HCT116 (cell line): ENCODE measurements at regions not wholly inside any gene's neighbourhood (a gene's known extent, or its start where the extent isn't known, plus 50 kb on each side); places are given as distances from the start of the nearest gene placed in this dataset.

Experiments used
- ATAC-seq: fragments of 200-7000 bp; cut with Tn5 transposase; 2 replicates; pipeline ENCODE4 v1.9.1; 2020; ENCODE audit warnings: mild to moderate bottlenecking, moderate library complexity
- BruUV-seq: library from RNA; stranded (reverse); fragments of 400-500 nt; replicated peaks from 2 replicates; lab custom pipeline; 2021; lab: Mats Ljungman, UMichigan
- CTCF ChIA-PET: fragments of 300-600 bp; sonication (Branson Sonifier 250); formaldehyde crosslinking; loops from one replicate; lab custom pipeline; 2021; ENCODE audit warnings: antibody characterized with exemption; lab: Charles Lee
- POLR2A ChIA-PET: fragments of 300-600, 350-600 bp; sonication (Branson Sonifier 250); formaldehyde crosslinking; loops from one replicate; lab custom pipeline; 2021; ENCODE audit warnings: antibody characterized with exemption; lab: Charles Lee
- RAD21 ChIA-PET, 2 experiments: fragments of 300-600 bp; sonication (Branson Sonifier 250); formaldehyde crosslinking; loops; one replicate each; lab custom pipeline; 2023; ENCODE audit warnings: low total read pairs in 2 of 2; ENCODE audit not compliant: uncharacterized antibody in 2 of 2, unreplicated experiment in 2 of 2, low non-redundant PET in 1 of 2; lab: Charles Lee
- DNase-seq: peaks from one replicate; pipeline ENCODE4 v3.0.0-alpha.2; 2010; ENCODE audit warnings: low read depth, low spot score
- H2AFZ ChIP-seq: fragments of 200-600 bp; shearing (Covaris generic), sonication (generic); 2 replicates; pipeline ENCODE4 v1.6.1; 2017; ENCODE audit warnings: low read depth, mixed run types, mixed read lengths, antibody characterized with exemption, low read length; ENCODE audit not compliant: poor library complexity, severe bottlenecking
- H3K27ac ChIP-seq: 2 replicates; pipeline ENCODE4 v1.5.1; 2012; ENCODE audit warnings: low read depth, low read length
- H3K27me3 ChIP-seq: fragments of 200-600 bp; sonication (generic); 2 replicates; pipeline ENCODE4 v1.6.1; 2016; ENCODE audit warnings: mixed run types, low read length, mixed read lengths; ENCODE audit not compliant: insufficient read depth
- H3K36me3 ChIP-seq, 2 experiments: fragments of 200-500 bp in 1 of 2; fragments of 200-600 bp in 1 of 2; sonication (Bioruptor generic) in 1 of 2; sonication (generic) in 1 of 2; 2 replicates each; pipeline versions ENCODE4 v1.5.1 to v1.6.1; 2014 to 2016; ENCODE audit warnings: low read length in 2 of 2, inconsistent platforms in 1 of 2, mixed read lengths in 1 of 2, mixed run types in 1 of 2; ENCODE audit not compliant: insufficient read depth in 2 of 2, control insufficient read depth in 1 of 2
- H3K4me1 ChIP-seq, 2 experiments: fragments of 200-600 bp in 1 of 2; sonication (generic) in 1 of 2; 2 replicates each; pipeline versions ENCODE4 v1.5.1 to v1.6.1; 2012 to 2017; ENCODE audit warnings: low read length in 2 of 2, inconsistent platforms in 1 of 2, mild to moderate bottlenecking in 1 of 2, mixed read lengths in 1 of 2, mixed run types in 1 of 2, moderate library complexity in 1 of 2; ENCODE audit not compliant: insufficient read depth in 2 of 2, control insufficient read depth in 1 of 2
- H3K4me2 ChIP-seq: fragments of 200-600 bp; sonication (generic); 2 replicates; pipeline ENCODE4 v1.6.1; 2017; ENCODE audit warnings: mixed run types, low read length, mixed read lengths
- H3K4me3 ChIP-seq, 2 experiments: fragments of 200-600 bp in 1 of 2; sonication (generic) in 1 of 2; replicated peaks in 1 of 2; 2 replicates each; pipeline ENCODE4 v1.5.1; 2011 to 2016; ENCODE audit warnings: low read length in 2 of 2, control low read depth in 1 of 2, low read depth in 1 of 2, mild to moderate bottlenecking in 1 of 2, mixed read lengths in 1 of 2, mixed run types in 1 of 2
- H3K79me2 ChIP-seq: fragments of 200-600 bp; sonication (generic); 2 replicates; pipeline ENCODE4 v1.6.1; 2017; ENCODE audit warnings: mild to moderate bottlenecking, mixed run types, low read length, moderate library complexity, mixed read lengths; ENCODE audit not compliant: insufficient read depth
- H3K9ac ChIP-seq: fragments of 200-600 bp; sonication (generic); 2 replicates; pipeline ENCODE4 v1.6.1; 2016; ENCODE audit warnings: low read length, mixed read lengths
- H3K9me2 ChIP-seq: fragments of 200-600 bp; sonication (generic), shearing (Covaris generic); 2 replicates; pipeline ENCODE4 v1.6.1; 2017; ENCODE audit warnings: mixed run types, mild to moderate bottlenecking, moderate library complexity; ENCODE audit not compliant: insufficient read depth
- H3K9me3 ChIP-seq, 2 experiments: fragments of 200-500 bp in 1 of 2; fragments of 200-600 bp in 1 of 2; sonication (Bioruptor generic) in 1 of 2; sonication (generic) in 1 of 2; 2 replicates each; pipeline ENCODE4 v1.6.1; 2014 to 2017; ENCODE audit warnings: low read length in 2 of 2, mixed read lengths in 2 of 2, inconsistent platforms in 1 of 2, low read depth in 1 of 2, mild to moderate bottlenecking in 1 of 2, mixed run types in 1 of 2, moderate library complexity in 1 of 2; ENCODE audit not compliant: control insufficient read depth in 1 of 2, insufficient read depth in 1 of 2
- H4K20me1 ChIP-seq: fragments of 200-600 bp; sonication (generic), shearing (Covaris generic); 2 replicates; pipeline ENCODE4 v1.6.1; 2017; ENCODE audit warnings: mixed run types, mild to moderate bottlenecking, moderate library complexity; ENCODE audit not compliant: insufficient read depth
- ATF3 ChIP-seq: IDR thresholded peaks from 2 replicates; pipeline ENCODE4 v1.6.1; 2012
- EGR1 ChIP-seq: IDR thresholded peaks from 2 replicates; pipeline ENCODE4 v1.6.1; 2012; ENCODE audit warnings: low read depth
- ELF1 ChIP-seq: IDR thresholded peaks from 2 replicates; pipeline ENCODE4 v1.6.1; 2012; ENCODE audit warnings: low read depth, borderline replicate concordance
- FOSL1 ChIP-seq: IDR thresholded peaks from 2 replicates; pipeline ENCODE4 v1.6.1; 2012; ENCODE audit warnings: low read depth
- MAX ChIP-seq: IDR thresholded peaks from 2 replicates; pipeline ENCODE4 v1.6.1; 2012
- POLR2A ChIP-seq: IDR thresholded peaks from 2 replicates; pipeline ENCODE4 v1.7.0; 2011; ENCODE audit warnings: borderline replicate concordance; ENCODE audit not compliant: insufficient read depth, insufficient read length; ENCODE audit errors: extremely low read depth
- RAD21 ChIP-seq: IDR thresholded peaks from 2 replicates; pipeline ENCODE4 v1.6.1; 2012; ENCODE audit warnings: low read depth, mild to moderate bottlenecking
- SIN3A ChIP-seq: IDR thresholded peaks from 2 replicates; pipeline ENCODE4 v1.6.1; 2012; ENCODE audit warnings: low read depth
- YY1 ChIP-seq: IDR thresholded peaks from 2 replicates; pipeline ENCODE4 v1.6.1; 2011; ENCODE audit warnings: low read length, low read depth, moderate library complexity, mild to moderate bottlenecking; ENCODE audit not compliant: insufficient replicate concordance; ENCODE audit errors: extremely low read depth
- ZNF274 ChIP-seq: fragments of 200-500 bp; sonication (Bioruptor generic); IDR thresholded peaks from 2 replicates; pipeline ENCODE4 v1.6.1; 2014; ENCODE audit warnings: mild to moderate bottlenecking, low read depth, low read length, inconsistent platforms
- intact Hi-C: fragments of 100-400 bp; cut with micrococcal nuclease; formaldehyde crosslinking; loops from 2 replicates; pipeline ENCODE4 v1.10.0; 2022
- TF ChIP-seq, protein P1 (sequence below): IDR thresholded peaks from 2 replicates; pipeline ENCODE4 v1.6.1; 2011; ENCODE audit warnings: mild to moderate bottlenecking, low read length, moderate library complexity; ENCODE audit not compliant: insufficient replicate concordance; ENCODE audit errors: extremely low read depth
- TF ChIP-seq, protein P2 (sequence below), 3 experiments: fragments of 200-600 bp in 1 of 3; sonication (generic) in 1 of 3; IDR thresholded peaks in 2 of 3; conservative IDR thresholded peaks in 1 of 3; 2 replicates each; pipeline ENCODE4 v1.5.1; 2012 to 2017; ENCODE audit warnings: low read depth in 2 of 3, low read length in 2 of 3, antibody characterized with exemption in 1 of 3, borderline replicate concordance in 1 of 3, control low read depth in 1 of 3, mild to moderate bottlenecking in 1 of 3, mixed read lengths in 1 of 3, mixed run types in 1 of 3, moderate library complexity in 1 of 3; ENCODE audit not compliant: insufficient read depth in 1 of 3

GRCh38 chr4:8710416-8710815 lies 117.9 kb downstream of the CPZ start:
- peaks cover 0 to 7% of the 10 kb centered on the region in 2 experiments; a peak in 2 of 4 replicates for H3K9me3 ChIP-seq
- no peak overlapping the region for H2AFZ ChIP-seq
- H3K27me3 ChIP-seq: no peaks in the 10 kb centered on the region
- H3K9ac ChIP-seq: no peak overlapping the region
- DNase-seq: no peak
- intact Hi-C loops: no loop called here
- no peaks in the 10 kb centered on the region for H3K36me3 ChIP-seq
- no peaks in the 10 kb centered on the region for H3K4me1 ChIP-seq
- H3K79me2 ChIP-seq: no peaks in the 10 kb centered on the region
- POLR2A ChIA-PET: no interaction called here
- ATAC-seq: no peak
- H3K4me2 ChIP-seq: no peak overlapping the region
- RAD21 ChIA-PET: no interaction called here
- CTCF ChIA-PET: no interaction called here
- H3K4me3 ChIP-seq: no peak overlapping the region
- TF ChIP-seq POLR2A (no peak), YY1 (no peak)
- no peaks in the 10 kb centered on the region for H4K20me1 ChIP-seq
- no peaks in the 10 kb centered on the region for H3K9me2 ChIP-seq
- H3K27ac ChIP-seq: no peak overlapping the region
- BruUV-seq: no TSS peak

GRCh38 chr4:8709729-8710360 lies 117.3 kb downstream of the CPZ start:
- no peak for ATAC-seq
- Histone ChIP-seq H3K4me2 (no peak overlapping the region), H3K27me3 (no peaks in the 10 kb centered on the region), H4K20me1 (no peaks in the 10 kb centered on the region)
- intact Hi-C loops: no loop called here
- BruUV-seq: no TSS peak
- ChIA-PET CTCF (no interaction called here), RAD21 (no interaction called here)
- TF ChIP-seq SIN3A (no peak), ELF1 (no peak), RAD21 (no peak), ZNF274 (no peak), ATF3 (no peak), FOSL1 (no peak), MAX (no peak), EGR1 (no peak)
- TF ChIP-seq, protein P1, sequence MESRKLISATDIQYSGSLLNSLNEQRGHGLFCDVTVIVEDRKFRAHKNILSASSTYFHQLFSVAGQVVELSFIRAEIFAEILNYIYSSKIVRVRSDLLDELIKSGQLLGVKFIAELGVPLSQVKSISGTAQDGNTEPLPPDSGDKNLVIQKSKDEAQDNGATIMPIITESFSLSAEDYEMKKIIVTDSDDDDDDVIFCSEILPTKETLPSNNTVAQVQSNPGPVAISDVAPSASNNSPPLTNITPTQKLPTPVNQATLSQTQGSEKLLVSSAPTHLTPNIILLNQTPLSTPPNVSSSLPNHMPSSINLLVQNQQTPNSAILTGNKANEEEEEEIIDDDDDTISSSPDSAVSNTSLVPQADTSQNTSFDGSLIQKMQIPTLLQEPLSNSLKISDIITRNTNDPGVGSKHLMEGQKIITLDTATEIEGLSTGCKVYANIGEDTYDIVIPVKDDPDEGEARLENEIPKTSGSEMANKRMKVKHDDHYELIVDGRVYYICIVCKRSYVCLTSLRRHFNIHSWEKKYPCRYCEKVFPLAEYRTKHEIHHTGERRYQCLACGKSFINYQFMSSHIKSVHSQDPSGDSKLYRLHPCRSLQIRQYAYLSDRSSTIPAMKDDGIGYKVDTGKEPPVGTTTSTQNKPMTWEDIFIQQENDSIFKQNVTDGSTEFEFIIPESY: no peak
- TF ChIP-seq, protein P2, sequence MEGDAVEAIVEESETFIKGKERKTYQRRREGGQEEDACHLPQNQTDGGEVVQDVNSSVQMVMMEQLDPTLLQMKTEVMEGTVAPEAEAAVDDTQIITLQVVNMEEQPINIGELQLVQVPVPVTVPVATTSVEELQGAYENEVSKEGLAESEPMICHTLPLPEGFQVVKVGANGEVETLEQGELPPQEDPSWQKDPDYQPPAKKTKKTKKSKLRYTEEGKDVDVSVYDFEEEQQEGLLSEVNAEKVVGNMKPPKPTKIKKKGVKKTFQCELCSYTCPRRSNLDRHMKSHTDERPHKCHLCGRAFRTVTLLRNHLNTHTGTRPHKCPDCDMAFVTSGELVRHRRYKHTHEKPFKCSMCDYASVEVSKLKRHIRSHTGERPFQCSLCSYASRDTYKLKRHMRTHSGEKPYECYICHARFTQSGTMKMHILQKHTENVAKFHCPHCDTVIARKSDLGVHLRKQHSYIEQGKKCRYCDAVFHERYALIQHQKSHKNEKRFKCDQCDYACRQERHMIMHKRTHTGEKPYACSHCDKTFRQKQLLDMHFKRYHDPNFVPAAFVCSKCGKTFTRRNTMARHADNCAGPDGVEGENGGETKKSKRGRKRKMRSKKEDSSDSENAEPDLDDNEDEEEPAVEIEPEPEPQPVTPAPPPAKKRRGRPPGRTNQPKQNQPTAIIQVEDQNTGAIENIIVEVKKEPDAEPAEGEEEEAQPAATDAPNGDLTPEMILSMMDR (IDR thresholded peaks at IDR 0.05 in 2 of 3, conservative IDR thresholded peaks at IDR 0.05 in 1 of 3; ENCODE audit: borderline replicate concordance in 1 of 3, insufficient read depth in 1 of 3, low read depth in 2 of 3, low read length in 2 of 3): no peak
- TF ChIP-seq, all 23 proteins: peak for 0
- POLR2A ChIA-PET: no interaction called here
- no peaks in the 10 kb centered on the region for H3K9me2 ChIP-seq
- H3K27ac ChIP-seq: no peak overlapping the region
- H3K79me2 ChIP-seq: no peaks in the 10 kb centered on the region
- H3K4me1 ChIP-seq: no peaks in the 10 kb centered on the region
- H3K9ac ChIP-seq: no peak overlapping the region
- no peak overlapping the region for H3K4me3 ChIP-seq
- no peak for DNase-seq
- no peaks in the 10 kb centered on the region for H3K36me3 ChIP-seq
- H3K9me3 ChIP-seq: peaks cover 0 to 7% of the 10 kb centered on the region in 2 experiments; a peak in 2 of 4 replicates
- no peak overlapping the region for H2AFZ ChIP-seq
